A673 (cell line): ENCODE measurements at regions not wholly inside any gene's neighbourhood (a gene's known extent, or its start where the extent isn't known, plus 50 kb on each side); places are given as distances from the start of the nearest gene placed in this dataset.
A peak's percentile ranks its signal among the peaks of the same experiment; 100 is the strongest.

Source experiments
- BruUV-seq: library from RNA; stranded (reverse); fragments of 400-500 nt; replicated peaks from 2 replicates; lab custom pipeline; 2021; lab: Mats Ljungman, UMichigan
- CTCF ChIA-PET: fragments of 300-600 bp; sonication (Branson Sonifier 250); formaldehyde crosslinking; loops from one replicate; lab custom pipeline; 2022; ENCODE audit warnings: antibody characterized with exemption; lab: Charles Lee
- POLR2A ChIA-PET: fragments of 300-600 bp; sonication (Branson Sonifier 250); formaldehyde crosslinking; loops from one replicate; lab custom pipeline; 2022; ENCODE audit warnings: antibody characterized with exemption; ENCODE audit not compliant: low non-redundant PET; lab: Charles Lee
- DNase-seq: peaks from one replicate; pipeline ENCODE4 v3.0.0-alpha.2; 2015; ENCODE audit warnings: low spot score
- H3K27ac ChIP-seq: fragments of 200-600 bp; sonication (generic); 2 replicates; pipeline ENCODE4 v1.5.1; 2016; ENCODE audit warnings: mixed run types, low read depth, mild to moderate bottlenecking, mixed read lengths, antibody characterized with exemption, low read length; ENCODE audit not compliant: poor library complexity, severe bottlenecking
- H3K27me3 ChIP-seq: fragments of 200-600 bp; sonication (generic); replicated peaks from 2 replicates; pipeline ENCODE4 v1.6.1; 2017; ENCODE audit warnings: mixed run types, low read depth, mild to moderate bottlenecking, mixed read lengths, antibody characterized with exemption, low read length; ENCODE audit not compliant: insufficient read depth, poor library complexity
- H3K36me3 ChIP-seq: fragments of 200-600 bp; sonication (generic); 2 replicates; pipeline ENCODE4 v1.6.1; 2016; ENCODE audit warnings: mixed run types, mild to moderate bottlenecking, mixed read lengths, antibody characterized with exemption, low read length; ENCODE audit not compliant: insufficient read depth, poor library complexity, severe bottlenecking
- H3K4me1 ChIP-seq: fragments of 200-600 bp; sonication (generic); 2 replicates; pipeline ENCODE4 v1.6.1; 2017; ENCODE audit warnings: mixed run types, mild to moderate bottlenecking, mixed read lengths, antibody characterized with exemption, low read length; ENCODE audit not compliant: insufficient read depth, poor library complexity, severe bottlenecking
- H3K4me3 ChIP-seq: fragments of 200-600 bp; sonication (generic); 2 replicates; pipeline ENCODE4 v1.5.1; 2016; ENCODE audit warnings: low read depth, mixed run types, mild to moderate bottlenecking, mixed read lengths, low read length; ENCODE audit not compliant: poor library complexity, severe bottlenecking
- H3K9me3 ChIP-seq: fragments of 200-600 bp; sonication (generic); 2 replicates; pipeline ENCODE4 v1.6.1; 2016; ENCODE audit warnings: mixed run types, low read depth, mild to moderate bottlenecking, mixed read lengths, antibody characterized with exemption, low read length; ENCODE audit not compliant: poor library complexity, severe bottlenecking
- EZH2 ChIP-seq: fragments of 200-600 bp; sonication (generic); IDR thresholded peaks from 2 replicates; pipeline ENCODE4 v1.6.1; 2017; ENCODE audit warnings: borderline replicate concordance, low read depth, mild to moderate bottlenecking, mixed read lengths, antibody characterized with exemption, low read length; ENCODE audit not compliant: poor library complexity, severe bottlenecking
- intact Hi-C: fragments of 100-400 bp; cut with micrococcal nuclease; formaldehyde crosslinking; loops from one replicate; pipeline ENCODE4 v1.10.0; 2022; ENCODE audit not compliant: unreplicated experiment
- TF ChIP-seq, protein P1 (sequence below): fragments of 300-800, 200-600 bp; sonication (generic); conservative IDR thresholded peaks from 2 replicates; pipeline ENCODE4 v1.5.1; 2017; ENCODE audit warnings: low read depth, mild to moderate bottlenecking, antibody characterized with exemption, low read length, moderate library complexity, mixed read lengths

DNA sequence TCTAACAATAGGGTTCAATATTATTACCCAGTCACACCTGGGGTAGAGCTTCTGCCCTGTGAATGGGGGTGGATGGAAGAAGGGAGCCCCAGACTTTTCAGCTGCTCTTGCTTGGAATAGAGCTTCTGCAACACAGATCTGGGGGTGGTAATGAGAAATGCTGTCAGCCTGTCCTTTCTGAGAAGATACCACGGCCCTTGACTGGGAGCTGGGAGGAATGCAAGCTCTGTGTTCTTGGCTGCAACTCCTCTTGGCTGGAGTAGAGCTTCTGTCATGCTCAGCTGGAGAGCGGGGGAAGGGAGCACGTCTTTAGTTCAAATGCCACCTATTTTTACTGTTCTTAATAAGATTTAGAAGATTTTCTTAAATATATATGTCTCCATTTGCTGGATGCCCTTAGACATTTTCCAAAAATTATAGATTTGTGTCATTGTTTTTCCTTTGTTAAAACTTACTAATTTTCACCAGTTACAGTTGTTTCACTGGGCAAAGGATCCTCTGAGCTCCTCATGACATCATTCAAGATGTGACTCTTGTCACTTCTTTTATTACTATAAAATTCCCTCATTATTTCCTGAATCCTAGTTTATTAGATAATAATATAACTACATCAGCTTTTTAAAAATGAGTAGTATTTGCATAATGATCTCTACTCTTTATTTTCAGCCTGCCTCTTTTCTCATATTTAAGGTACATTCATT lies 180.0 kb upstream of the TGFBR2 start:
- H3K4me1 ChIP-seq = peaks cover 8% of the 10 kb centered on the region
- no TSS peak for BruUV-seq
- POLR2A ChIA-PET = no interaction called here
- CTCF ChIA-PET = no interaction called here
- no peaks in the 10 kb centered on the region for H3K9me3 ChIP-seq
- H3K27me3 ChIP-seq = no peaks in the 10 kb centered on the region
- no peak for TF ChIP-seq EZH2
- TF ChIP-seq, protein P1, sequence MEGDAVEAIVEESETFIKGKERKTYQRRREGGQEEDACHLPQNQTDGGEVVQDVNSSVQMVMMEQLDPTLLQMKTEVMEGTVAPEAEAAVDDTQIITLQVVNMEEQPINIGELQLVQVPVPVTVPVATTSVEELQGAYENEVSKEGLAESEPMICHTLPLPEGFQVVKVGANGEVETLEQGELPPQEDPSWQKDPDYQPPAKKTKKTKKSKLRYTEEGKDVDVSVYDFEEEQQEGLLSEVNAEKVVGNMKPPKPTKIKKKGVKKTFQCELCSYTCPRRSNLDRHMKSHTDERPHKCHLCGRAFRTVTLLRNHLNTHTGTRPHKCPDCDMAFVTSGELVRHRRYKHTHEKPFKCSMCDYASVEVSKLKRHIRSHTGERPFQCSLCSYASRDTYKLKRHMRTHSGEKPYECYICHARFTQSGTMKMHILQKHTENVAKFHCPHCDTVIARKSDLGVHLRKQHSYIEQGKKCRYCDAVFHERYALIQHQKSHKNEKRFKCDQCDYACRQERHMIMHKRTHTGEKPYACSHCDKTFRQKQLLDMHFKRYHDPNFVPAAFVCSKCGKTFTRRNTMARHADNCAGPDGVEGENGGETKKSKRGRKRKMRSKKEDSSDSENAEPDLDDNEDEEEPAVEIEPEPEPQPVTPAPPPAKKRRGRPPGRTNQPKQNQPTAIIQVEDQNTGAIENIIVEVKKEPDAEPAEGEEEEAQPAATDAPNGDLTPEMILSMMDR = no peak
- no peaks in the 10 kb centered on the region for H3K36me3 ChIP-seq
- no peak overlapping the region for H3K4me3 ChIP-seq
- peak; percentile 12 for DNase-seq
- intact Hi-C loops = no loop called here
- H3K27ac ChIP-seq = no peak overlapping the region

DNA sequence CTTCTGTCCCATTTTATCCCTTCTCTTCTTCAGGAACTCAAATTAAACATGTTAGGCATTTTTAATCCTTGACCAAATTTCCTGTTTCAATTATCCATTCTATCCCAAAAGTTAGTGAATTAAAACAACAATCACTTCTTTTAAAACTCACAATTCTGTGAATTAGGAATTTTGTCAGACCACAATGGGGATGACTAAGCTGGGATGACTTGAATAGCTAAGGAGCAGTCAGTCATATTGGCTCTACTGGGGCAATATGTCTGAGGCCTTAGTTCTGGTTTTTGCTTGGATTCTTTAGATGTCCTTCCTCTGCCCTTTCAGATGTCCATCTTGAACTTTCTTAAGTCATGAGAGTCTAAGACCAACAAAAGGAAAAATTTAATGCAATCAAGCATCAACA lies 178.2 kb upstream of the TGFBR2 start:
- CTCF ChIA-PET = no interaction called here
- H3K4me1 ChIP-seq = peaks cover 8% of the 10 kb centered on the region
- no peaks in the 10 kb centered on the region for H3K36me3 ChIP-seq
- intact Hi-C loops = no loop called here
- no peak for DNase-seq
- no peak for TF ChIP-seq EZH2
- TF ChIP-seq, protein P1 = no peak
- POLR2A ChIA-PET = no interaction called here
- no peaks in the 10 kb centered on the region for H3K27me3 ChIP-seq
- no peak overlapping the region for H3K27ac ChIP-seq
- H3K9me3 ChIP-seq = no peaks in the 10 kb centered on the region
- H3K4me3 ChIP-seq = no peak overlapping the region
- BruUV-seq = no TSS peak

DNA sequence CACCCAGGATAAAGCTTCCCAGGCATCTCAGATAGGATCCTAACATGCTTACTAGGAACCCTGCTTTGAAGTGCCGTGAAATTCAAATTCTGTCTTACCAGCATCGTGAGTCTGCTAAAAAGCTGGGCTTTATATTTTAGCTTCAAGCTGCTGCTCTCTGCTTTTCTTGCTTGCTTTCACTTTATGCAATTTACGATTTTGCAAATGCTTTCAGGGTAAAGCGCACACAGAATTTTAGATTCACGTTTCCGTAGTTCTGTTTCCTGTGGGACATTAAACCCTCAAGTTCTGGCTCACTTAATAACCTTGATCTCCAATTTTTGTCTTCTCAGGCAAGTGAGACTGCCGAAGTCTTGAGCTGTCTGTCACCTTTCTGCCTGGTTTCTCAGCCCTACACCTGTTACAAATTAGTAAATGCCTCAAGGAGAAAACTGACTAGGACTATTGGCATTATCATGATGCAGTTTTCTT lies 170.5 kb upstream of the TGFBR2 start:
- ChIA-PET POLR2A (no interaction called here), CTCF (no interaction called here)
- TF ChIP-seq, protein P1 = no peak
- TF ChIP-seq EZH2 = no peak
- H3K4me3 ChIP-seq = no peak overlapping the region
- DNase-seq = peak; percentile 22
- no peaks in the 10 kb centered on the region for H3K9me3 ChIP-seq
- BruUV-seq = no TSS peak
- intact Hi-C loops = no loop called here
- H3K27me3 ChIP-seq = no peaks in the 10 kb centered on the region
- H3K36me3 ChIP-seq = no peaks in the 10 kb centered on the region
- H3K4me1 ChIP-seq = peaks cover 31% of the 10 kb centered on the region
- H3K27ac ChIP-seq = peak overlapping the region; percentile 76
